GM21528 (cell line): ENCODE measurements at regions not wholly inside any gene's neighbourhood (a gene's known extent, or its start where the extent isn't known, plus 50 kb on each side); places are given as distances from the start of the nearest gene placed in this dataset.
"Not testable (repeated sequence)": the region's sequence is repeated elsewhere in the genome, so short reads cannot be mapped to it uniquely, and the experiment has no call there.

Experiments
- ATAC-seq: cut with Tn5 transposase; IDR thresholded peaks from one replicate; pipeline ENCODE4 v1.9.1; 2021; ENCODE audit warnings: mild to moderate bottlenecking, moderate library complexity; ENCODE audit not compliant: unreplicated experiment, low FRiP score

DNA sequence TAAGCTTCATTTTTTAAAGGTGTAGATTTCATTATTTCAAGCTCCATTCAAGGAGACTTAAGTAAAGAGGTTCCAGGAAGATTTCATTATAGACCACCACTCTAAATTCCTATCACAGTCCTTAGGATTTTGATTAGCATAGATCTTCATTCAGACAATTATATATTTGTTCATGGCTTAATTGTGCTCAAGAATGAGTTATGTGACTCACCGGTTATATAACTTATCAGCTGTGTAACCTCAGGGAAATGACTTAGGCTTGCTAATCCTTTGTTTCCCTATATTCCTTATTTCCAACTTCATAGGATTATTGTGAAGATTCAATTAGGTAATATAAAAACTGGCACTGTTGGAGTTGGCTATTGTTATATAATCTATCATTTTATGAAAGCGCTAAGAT is 632.8 kb upstream of the SPRY2 start:
- no peak for ATAC-seq

GRCh38 chr13:80972857-80973478 is 632.0 kb upstream of the SPRY2 start:
- ATAC-seq = no peak

DNA sequence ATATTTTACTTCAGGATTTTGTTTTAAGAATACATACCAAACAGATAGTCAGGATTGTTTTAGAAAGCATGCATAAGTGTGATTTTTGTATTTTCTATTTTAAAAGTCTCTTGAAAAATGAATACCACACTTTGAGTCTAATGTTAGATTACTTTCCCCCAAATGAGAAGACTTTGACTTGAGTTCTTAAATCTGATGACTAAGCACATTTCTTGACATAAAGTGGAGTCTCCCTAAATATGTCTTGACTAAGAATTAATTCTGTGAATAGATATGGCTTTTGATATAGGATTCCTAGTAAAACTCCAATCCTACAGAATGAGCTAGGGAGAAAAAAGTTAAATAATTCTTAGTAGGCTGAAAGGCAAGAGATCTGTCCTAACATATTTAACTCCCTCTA is 624.2 kb upstream of the SPRY2 start:
- no peak for ATAC-seq

DNA sequence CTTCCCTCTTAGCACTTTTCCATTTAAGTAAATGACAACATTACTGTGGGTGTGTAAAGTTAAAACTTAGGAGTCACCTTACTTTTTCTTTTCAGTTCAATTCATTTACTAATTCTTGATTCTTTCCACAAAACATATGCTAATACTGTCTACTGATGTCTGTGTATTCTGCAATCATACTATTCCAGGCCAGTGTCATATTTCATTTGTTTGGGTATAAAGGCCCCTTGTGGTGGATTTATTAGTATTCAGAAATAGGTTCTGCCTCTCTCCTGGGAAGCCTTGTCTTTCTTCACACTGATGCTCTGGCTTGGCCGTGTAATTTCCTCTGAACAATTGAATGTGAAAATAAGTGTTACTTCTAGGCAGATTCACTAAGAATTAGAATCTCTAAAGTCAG is 621.9 kb upstream of the SPRY2 start:
- ATAC-seq = no peak

DNA sequence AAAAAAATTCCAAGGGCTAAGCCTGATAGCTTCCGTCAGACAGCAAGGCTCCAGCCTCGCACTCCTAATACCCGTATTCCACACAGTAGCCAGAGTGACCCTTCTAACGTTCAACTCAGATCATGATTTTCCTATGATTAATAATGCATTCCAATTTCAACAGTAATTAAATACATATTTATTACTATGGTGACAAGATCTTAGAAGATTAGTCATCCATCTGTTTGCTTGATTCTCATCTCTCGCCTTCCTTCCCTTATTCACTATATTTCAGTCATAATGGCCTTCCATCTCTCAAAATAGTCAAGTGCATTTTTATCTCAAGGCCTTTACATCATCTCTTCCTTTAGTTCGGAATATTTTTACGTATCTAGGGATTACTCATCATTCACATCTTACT is 621.2 kb upstream of the SPRY2 start:
- ATAC-seq = no peak

- ATAC-seq = no peak
Measured at GRCh38 chr13:80957019-80957655, 616.2 kb upstream of the SPRY2 start.

- ATAC-seq = no peak
Measured at GRCh38 chr13:80955501-80955900, 614.6 kb upstream of the SPRY2 start.

DNA sequence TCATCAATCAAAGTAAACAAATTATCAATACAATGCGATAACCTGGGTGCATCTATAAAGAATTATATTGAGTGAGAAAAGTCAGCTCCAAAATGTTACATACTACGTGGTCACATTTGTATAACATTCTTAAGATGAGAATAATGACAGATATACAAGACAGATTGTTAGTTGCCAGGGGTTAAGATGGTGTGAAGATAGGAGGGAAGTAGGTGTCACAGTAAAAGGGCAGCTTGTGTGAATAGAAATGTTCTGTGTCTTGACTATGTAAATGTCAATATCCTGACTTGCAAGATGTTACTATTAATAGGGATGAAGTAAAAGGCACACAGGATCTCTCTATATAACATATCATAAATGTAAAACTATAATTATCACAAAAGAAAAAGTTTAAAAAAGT is 611.2 kb upstream of the SPRY2 start:
- ATAC-seq = no peak

DNA sequence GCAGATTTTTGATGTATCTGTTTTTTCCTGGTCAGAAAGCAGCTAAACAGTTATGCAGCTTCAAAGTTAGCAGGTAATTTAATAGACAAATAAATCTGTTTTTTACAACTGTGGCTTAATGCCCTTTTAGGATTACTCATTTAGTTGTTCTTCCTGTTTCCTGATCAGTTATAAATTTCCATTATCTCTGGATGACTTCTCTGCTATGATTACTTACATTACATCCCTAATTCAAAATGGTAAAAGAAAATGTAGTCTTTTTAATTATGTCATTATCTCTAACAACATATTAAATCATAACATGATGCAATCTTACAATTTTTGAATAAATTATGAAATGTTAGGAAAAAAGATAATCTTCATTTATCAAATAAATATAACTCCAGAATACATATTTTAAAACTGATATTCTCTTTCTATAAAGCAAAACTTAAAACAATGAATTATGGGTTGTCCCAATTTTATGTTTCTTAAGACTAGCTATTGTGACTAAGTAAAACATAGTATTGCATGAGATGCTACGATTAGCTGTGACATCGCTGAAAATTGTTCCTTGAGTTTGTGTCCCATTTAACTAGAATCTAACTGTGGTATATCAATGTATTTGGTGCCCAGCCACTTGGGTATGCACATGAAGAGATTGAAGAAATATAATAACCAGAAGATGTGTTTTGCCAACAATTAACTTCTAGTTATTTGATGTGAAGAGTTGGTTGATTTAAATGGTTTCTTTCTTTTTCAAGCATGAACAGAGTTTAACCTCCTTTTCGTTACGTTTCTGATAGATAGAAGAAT is 605.3 kb upstream of the SPRY2 start:
- no peak for ATAC-seq

DNA sequence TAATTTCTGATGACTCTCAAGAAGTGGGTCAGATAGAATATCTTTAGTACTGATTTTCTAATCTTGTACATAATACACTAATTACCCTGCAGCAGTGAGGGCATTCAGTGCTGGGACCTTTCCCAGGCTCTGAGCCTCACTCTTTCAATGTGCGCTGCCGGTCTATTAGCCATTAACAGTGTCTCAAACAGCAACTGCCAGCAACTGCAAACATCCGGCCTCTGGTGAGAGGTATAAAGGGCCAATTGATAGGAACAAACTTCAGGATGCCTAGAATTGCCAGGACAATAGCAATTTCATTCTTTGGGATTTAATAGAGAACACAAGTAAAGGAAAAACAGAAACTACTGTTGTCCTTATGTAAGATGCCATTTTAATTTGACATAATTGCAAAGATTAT is 604.4 kb upstream of the SPRY2 start:
- no peak for ATAC-seq

DNA sequence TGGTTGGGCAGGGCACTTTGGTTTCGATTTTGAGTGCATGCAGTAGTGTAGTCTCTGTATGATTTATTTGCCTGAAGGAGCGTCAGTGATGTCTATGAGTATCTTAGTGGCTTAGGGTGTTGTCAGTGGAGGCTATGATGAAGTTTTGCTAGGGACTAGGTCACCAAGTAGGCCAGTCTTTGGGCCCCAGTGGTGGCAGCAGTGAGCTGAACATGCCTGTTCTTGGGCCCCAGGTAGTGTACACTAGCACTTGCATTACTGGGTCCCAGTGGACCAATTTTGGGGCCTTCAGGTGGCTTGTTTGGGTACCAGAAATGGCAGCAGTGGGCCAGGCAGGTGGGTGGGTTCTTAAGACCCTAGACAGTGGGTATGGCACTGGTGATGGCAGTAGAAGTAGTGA is 598.7 kb upstream of the SPRY2 start:
- no peak for ATAC-seq

DNA sequence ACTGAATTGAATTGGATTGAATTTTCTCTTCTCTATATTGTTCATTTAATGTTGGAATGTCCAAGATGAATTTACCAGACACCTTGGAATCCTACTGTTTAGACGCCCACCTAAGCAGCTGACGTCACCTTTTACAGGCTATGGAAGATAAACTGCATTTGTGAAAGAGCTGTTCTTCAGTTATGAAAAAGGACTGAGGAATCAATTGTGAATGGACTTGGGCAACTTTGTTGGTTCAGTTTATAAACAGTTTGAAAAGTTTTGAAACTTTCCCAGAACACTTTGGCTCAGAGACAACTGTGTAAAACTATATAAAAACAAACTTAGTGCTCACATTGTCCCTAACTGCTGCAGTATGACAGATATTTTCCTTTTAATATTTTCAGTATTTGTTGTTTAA is 590.8 kb upstream of the SPRY2 start:
- ATAC-seq = no peak

GRCh38 chr13:80931118-80931517 is 590.2 kb upstream of the SPRY2 start:
- ATAC-seq = no peak

DNA sequence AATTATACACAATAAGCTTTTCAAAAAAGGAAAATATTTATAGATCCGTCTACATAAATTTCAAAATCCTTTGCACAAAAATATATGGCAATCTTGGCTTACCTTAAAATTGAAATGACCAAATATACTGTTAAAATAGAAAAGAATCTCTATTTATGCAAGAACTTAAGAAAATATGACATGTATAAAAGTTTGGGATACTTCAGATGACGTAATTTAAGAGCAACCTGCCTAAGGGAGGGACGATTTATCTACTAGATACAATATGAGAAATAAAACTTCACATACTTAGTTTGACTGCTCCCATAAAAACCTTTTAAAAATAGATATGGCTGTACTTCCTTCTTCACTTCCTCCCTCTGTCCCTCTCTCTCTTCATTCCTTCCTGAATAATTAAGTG is 587.3 kb upstream of the SPRY2 start:
- no peak for ATAC-seq

DNA sequence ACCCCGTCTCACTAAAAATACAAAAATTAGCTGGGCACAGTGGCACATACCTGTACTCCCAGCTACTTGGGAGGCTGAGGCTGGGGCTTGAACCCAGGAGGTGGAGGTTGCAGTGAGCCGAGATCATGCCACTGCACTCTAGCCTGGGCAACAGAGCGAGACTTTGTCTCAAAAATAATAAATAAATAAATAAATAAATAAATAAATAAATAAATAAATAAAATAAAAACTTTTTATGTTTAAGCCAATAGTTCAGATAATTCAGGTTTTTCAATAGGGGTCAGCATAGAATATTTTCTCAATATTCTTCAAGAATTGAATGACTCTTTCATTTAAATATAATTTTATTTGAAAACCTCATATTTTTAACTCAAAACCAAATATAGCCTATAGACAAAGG is 585.1 kb upstream of the SPRY2 start:
- not testable (repeated sequence) for ATAC-seq

- no peak for ATAC-seq
Measured at GRCh38 chr13:80924596-80924995, 583.7 kb upstream of the SPRY2 start.

DNA sequence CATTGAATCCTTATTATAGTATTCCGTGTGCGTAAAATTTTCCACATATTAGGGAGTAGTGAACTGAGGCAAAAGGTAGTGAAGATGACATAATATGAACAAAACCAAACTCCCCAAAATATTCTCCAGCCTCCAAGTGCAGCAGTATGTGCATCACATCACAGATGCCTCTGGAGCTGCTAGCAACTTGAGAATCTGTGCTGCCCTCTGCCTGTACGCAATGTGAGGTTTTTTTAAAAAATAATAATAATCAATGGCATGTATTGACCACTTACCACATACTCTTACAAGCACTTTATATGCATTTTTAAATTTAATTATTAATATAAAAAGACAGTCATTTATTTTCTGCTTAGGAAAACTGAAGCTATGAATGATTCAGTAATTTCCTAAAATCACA is 583.0 kb upstream of the SPRY2 start:
- no peak for ATAC-seq

DNA sequence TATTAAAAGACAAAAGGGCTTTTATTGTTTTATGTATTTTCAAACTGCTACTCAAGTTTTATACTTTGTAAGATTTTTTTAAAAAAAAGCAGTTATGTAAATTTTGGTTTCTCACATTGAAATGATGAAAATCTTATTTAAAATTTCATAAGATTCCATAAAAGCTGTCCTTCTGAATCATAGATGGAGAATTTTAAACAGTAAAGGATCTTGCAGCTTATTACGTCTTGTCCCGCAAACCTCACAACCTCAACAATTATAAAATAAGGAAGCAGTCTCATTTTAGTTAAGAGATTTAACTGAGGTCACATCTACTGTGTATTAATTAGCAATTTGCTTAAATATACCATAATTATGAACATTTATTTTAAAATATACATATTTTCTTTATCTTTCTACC is 581.0 kb upstream of the SPRY2 start:
- ATAC-seq = no peak

GRCh38 chr13:80921541-80921940 is 580.6 kb upstream of the SPRY2 start:
- no peak for ATAC-seq

GRCh38 chr13:80906860-80907259 is 565.9 kb upstream of the SPRY2 start:
- no peak for ATAC-seq

DNA sequence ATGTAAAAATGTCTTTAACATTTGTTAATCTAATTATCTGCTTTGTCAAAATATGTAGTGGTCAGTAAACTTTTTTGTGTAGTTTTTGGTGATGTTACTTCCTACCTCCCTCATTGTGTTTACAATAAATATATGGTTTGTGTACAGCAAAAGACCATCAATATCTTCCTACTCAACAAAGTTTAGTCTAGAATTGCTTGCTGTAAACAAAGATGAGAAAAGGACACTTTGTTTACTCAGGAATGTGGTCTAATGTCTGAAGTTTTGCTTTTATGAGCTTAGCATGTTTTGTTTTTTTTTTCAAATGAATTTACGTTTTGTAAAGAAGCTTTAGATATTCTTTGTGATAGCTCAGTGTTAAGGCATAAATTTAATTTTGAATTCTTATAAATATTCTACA is 563.5 kb upstream of the SPRY2 start:
- no peak for ATAC-seq

DNA sequence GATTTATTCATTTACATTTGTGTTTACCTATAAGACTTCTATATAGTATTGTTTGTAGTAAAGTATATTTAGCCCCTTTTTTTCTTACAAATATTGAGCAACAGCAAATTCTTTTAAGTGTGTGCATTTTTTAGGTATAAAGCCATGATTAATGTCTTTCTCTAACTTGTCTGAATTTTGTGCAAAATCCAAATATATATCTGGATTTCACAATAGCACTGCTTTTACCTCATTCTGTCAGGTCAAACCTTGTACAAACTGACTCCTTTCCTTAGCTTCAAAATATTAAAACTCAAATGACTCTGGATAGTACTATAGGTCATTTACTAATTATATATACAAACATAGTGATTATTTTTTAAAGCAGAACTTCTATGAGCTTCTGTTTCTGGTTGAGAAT is 563.0 kb upstream of the SPRY2 start:
- ATAC-seq = no peak
